ENCODE measurements at regions not wholly inside any gene's neighbourhood (a gene's known extent, or its start where the extent isn't known, plus 50 kb on each side); places are given as distances from the start of the nearest gene placed in this dataset.

DNA sequence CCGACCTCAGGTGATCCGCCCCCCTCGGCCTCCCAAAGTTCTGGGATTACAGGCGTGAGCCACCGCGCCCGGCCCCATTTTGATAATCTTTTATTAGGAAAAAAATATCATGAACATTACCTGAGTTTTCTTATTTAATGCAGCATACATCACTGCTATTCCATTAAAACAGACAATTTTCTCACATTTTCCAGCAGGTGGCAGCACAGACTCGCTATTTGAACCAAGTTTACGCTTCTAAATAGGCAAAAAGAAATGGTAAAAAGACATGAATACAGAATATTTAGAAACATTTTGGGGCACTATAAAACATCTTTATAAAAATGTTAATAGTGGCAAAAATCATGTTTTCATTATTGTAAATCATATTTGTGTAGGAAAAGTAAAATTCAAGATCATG, 903.1 kb downstream of the SLITRK6 start:
- DNase-seq (ENCODE audit: low read depth, low spot score): peak; percentile 78
- in situ Hi-C loops (cut with HindIII; ENCODE audit: low pct_unique_long_range_greater_than_20kb, low sequenced_read_pairs): no loop called here

DNA sequence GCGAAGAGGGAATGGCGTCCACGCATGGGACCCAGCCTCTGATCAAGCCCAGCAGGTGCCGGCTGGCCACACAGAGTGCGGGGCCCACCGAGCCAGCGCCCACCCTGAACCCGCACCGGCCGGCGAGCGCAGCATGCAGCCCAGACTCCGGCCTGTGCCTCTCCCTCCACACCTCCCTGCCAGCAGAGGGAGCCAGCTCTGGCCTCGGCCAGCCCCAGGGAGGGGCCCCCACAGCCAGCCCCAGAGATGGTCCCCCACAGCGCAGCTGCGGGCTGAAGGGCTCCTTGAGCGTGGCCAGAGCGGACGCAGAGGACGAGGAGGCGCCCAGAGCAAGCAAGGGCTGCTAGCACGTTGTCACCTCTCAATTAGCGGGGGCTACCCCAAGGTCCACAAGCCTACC, 904.5 kb downstream of the SLITRK6 start:
- in situ Hi-C loops (cut with HindIII; ENCODE audit: low pct_unique_long_range_greater_than_20kb, low sequenced_read_pairs): no loop called here
- no peak for DNase-seq (ENCODE audit: low read depth, low spot score)

DNA sequence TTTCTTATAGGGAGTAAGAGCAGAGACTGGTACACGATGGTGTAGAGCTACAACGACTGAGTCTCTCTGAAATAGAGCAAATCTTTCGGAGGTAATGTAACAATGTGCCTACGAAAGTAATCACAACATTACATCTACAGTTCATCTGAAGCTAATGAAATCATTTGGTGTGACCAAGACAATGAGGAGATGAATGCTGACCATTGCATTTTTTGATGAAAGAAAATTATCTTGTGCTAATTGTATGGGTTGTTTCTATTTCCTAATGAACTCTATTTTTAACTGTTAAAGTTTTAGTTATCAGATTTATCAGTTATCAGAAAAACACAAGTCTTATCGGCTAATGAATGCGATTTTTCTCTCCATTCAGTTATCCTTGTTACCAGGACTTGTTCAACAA, 913.4 kb downstream of the SLITRK6 start:
- no peak for DNase-seq (ENCODE audit: low read depth, low spot score)
- in situ Hi-C loops (cut with HindIII; ENCODE audit: low pct_unique_long_range_greater_than_20kb, low sequenced_read_pairs): no loop called here

DNA sequence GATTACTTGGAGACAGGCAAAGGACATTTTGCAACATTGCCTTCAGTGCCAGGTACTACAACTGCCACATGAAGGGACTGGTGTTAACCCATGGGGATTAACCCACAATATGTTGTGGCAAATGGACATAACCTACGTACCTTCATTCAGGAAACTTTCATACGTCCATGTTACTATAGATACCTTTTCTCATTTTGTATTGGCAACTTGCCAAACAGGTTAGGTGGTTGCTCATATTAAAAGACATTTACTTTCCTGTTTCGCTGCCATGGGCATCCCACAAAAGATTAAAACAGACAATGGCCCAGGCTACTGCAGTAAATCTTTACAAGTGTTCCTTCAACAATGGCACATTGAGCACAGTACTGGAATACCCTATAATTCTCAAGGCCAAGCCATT, 925.3 kb downstream of the SLITRK6 start:
- no peak for DNase-seq (ENCODE audit: low read depth, low spot score)
- in situ Hi-C loops (cut with HindIII; ENCODE audit: low pct_unique_long_range_greater_than_20kb, low sequenced_read_pairs): no loop called here

DNA sequence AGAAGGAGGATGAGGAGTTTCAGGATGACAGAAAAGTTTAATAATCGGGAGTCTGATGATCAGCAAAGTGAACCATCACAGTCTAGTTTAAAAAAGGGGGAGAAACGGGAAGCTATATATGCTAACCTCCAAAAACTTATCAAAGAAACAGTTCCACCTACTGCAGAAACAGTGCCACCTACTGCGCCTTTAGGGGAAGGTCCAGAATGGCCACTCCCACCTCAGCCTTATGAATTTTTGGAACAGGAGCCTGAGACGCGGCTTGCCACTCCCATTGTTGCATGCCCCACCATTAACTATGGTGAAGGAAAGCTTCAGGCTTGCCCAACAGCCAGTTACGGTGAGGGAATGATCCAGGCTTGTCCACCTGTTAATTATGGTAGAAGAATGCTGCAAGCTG, 929.0 kb downstream of the SLITRK6 start:
- in situ Hi-C loops (cut with HindIII; ENCODE audit: low pct_unique_long_range_greater_than_20kb, low sequenced_read_pairs): no loop called here

DNA sequence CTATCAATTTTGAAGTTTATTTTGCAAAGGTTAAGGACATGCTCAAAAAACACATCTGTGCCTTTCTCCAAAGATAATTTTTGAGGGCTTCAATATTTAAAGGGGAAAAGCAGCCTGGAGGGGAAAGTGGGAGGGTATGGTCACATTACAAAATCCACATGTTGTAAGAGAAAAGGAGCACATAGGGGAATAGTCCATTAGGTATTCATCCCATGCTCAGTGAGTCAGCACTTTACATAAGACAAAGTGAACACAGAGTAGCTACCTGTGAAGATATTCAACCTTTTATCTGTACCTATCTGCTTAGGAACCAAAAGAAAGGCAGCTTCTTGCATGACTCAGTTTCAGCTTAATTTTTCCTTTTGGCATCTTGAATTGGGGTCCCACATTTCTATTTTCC, 932.0 kb downstream of the SLITRK6 start:
- in situ Hi-C loops (cut with HindIII; ENCODE audit: low pct_unique_long_range_greater_than_20kb, low sequenced_read_pairs): no loop called here
- DNase-seq (ENCODE audit: low read depth, low spot score): peak; percentile 45

More for the DNA sequence above, 929.0 kb downstream of the SLITRK6 start:
- peak; percentile 72 for DNase-seq (ENCODE audit: low read depth, low spot score)

DNA sequence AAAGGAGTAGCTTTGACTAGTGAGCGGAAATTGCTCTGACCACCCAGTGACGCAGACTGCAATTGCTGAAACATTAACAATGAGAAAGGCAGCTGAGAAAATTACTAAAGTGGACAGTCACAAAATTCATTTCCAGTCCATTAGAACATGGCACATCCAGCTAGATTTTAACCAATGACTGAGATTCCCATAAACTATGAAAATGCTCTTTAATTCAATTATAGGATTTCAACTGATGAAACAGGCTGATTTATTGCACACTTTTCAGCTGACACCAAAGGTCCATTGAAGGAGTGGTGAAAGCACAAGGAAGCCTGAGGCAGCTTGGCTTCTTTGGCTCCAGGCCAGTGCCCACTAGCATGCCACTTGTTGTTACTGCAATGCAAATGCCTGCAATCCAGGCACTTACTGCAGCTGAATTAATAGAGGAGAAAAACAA, 933.4 kb downstream of the SLITRK6 start:
- DNase-seq (ENCODE audit: low read depth, low spot score): peak; percentile 97
- in situ Hi-C loops (cut with HindIII; ENCODE audit: low pct_unique_long_range_greater_than_20kb, low sequenced_read_pairs): no loop called here

DNA sequence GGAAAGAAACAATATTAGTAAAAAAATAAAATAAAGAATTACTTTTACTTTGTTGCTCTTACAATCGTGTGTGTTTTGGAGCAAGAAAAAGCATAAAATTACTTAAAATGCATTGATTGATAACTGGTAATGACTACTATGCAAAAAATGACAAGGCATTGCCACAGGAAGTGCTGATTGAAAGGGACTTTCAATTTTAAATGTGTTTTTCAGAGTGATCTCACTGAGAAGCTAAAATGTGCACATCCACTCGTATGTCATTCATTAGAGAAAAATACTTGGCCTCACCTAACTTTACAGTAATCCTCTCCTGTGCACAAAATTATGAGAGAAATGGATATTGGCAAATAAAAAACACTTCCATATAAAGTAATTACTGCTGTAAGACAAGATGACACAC, 934.9 kb downstream of the SLITRK6 start:
- in situ Hi-C loops (cut with HindIII; ENCODE audit: low pct_unique_long_range_greater_than_20kb, low sequenced_read_pairs): no loop called here
- DNase-seq (ENCODE audit: low read depth, low spot score): no peak

DNA sequence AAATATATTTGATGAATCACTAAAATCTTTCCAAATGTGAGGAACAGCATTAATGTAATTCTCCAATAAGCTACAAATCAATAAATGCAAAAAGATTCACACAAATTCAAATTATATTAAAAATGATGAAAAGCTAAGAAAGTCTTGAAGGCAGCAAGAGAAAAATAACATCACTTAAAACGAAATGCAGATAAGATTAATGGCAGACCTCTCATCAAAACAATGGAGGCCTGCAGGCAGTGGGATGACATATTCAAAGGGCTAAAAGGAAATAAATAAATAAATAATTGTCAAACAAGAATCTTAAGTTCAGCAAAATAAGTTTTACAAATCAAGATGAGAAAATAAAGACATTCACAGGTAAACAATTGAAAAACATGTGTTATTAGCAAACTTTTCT, 952.1 kb downstream of the SLITRK6 start:
- in situ Hi-C loops (cut with HindIII; ENCODE audit: low pct_unique_long_range_greater_than_20kb, low sequenced_read_pairs): no loop called here
- no peak for DNase-seq (ENCODE audit: low read depth, low spot score)

DNA sequence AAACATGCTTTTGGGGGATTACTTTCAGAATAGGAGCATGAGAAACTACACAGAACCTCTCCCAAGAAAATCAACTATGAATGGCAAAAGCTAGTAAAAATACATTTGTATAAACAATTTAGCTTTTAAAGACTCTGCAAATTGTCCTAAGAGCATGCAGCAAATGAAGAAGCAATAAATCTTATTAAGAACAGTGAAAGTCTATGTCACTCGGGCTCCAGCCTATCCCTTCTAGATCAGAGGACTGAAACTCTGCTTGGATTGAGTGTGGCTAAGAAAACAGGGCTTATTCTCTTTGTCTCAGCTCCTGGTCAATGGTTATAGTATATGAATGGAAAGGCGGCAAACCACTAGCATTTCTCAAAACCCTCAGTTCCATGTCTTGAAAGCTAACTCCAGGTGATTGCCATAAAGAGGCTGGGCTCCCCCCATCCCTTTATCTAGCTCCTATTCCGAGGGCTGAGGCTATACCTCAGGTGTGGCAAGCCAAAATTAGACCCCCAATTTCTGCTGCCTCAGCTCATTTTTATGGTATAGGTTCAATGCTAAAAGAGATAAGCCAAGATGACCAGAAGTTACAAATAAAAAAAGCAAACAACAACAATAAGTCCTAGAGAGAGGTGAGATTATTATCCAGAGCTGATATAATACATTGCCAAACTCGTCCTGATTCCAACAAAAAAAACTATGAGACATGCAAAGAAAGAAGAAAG, 953.2 kb downstream of the SLITRK6 start:
- DNase-seq (ENCODE audit: low read depth, low spot score): peak; percentile 42
- in situ Hi-C loops (cut with HindIII; ENCODE audit: low pct_unique_long_range_greater_than_20kb, low sequenced_read_pairs): no loop called here

DNA sequence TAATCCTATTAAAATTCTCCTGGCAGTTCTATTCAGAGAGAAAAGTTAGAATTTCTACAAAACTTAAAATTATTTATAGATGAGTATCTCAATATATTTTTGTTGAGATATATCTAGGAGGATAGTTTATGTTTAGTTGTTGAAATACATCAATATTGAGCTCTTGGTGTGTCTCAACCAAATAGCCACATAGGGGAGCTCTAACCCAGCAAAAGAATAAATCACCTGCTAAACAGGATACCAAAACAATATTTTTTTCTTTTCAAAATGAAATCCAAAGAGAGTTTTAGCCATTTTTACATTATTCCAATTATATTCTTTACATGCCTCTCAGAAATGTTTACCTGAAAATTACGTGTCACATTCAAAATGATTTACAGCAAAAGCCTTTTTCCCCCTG, 954.7 kb downstream of the SLITRK6 start:
- in situ Hi-C loops (cut with HindIII; ENCODE audit: low pct_unique_long_range_greater_than_20kb, low sequenced_read_pairs): no loop called here
- DNase-seq (ENCODE audit: low read depth, low spot score): peak; percentile 64

DNA sequence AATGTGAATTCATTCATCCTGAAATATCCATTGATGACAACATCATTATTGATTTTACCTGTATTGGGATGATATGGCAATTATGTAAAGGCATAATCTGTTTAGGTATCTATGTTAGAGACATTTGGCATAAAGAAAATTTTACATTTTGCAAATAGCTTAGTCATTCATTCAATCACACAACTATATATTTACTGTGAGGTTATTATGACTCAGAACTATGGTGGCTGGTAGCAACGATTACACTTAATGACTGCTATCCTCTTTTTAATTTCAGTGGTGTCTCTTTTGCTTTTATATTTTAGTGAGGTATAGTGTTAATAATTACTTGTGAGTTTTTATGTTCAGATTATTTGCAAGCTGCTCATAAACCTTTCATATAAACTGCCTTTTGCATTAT, 955.9 kb downstream of the SLITRK6 start:
- DNase-seq (ENCODE audit: low read depth, low spot score): no peak
- in situ Hi-C loops (cut with HindIII; ENCODE audit: low pct_unique_long_range_greater_than_20kb, low sequenced_read_pairs): no loop called here

DNA sequence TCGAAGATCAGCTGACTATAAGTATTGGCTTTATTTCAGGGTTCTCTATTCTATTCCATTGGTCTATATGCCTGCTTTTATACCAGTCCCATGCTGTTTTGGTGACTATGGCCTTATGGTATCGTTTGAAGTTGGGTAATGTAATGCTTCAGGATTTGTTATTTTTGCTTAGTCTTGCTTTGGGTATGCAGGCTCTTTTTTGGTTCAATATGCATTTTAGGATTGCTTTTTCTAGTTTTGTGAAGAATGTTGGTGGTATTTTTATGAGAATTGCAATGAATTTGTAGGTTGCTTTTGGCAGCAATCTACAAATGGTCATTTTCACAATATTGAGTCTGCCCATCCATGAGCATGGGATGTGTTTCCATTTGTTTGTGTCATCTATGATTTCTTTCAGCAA, 951.9 kb upstream of the SLITRK1 start:
- no peak for DNase-seq (ENCODE audit: low read depth, low spot score)
- in situ Hi-C loops (cut with HindIII; ENCODE audit: low pct_unique_long_range_greater_than_20kb, low sequenced_read_pairs): no loop called here

DNA sequence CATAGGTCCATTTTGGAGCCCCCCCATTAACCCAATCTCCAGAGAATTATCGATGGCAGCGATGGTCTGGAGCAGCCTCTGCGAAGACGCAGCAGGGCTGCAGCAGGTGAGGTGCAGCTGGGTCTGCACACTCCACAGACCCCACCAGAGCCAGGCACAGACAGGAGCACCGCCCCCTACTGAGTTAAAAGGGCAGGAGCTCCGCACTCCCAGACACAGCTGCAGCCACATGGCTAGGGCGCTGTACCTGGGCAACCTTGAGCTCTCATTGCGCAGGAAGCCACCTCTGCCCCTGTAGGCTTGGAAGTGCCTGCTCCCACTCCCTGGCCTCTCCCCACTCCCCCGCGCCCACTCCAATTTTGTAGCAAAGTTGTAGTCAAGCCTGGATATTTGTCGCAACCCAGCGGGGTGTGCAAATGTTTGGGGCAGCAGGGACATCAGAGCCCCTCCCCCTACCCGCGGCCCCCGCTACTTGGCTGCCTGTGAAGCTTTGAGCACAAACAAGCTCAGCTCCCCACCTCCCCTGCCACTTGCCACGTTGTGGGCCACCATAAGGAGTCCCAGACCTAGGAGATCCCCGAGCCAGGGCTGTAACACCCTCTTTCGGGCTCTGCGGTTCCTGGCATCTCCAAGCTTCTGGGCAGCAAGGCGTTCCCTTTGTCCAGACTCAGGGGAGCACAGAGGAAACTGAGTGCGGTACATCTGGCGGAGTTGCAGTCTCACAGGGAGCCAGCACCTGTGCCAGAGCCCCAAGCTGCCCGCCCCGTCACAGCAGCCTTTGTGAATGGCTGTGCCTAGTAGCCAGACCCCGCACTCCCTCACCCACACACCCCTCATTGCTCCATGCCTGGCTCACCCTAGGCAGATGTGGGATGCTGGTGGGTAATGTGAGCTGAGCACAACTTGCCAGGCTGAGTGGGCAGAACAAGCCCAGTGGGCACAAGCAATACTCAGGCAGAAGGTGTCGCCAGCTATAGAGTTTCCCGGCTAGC, 949.7 kb upstream of the SLITRK1 start:
- in situ Hi-C loops (cut with HindIII; ENCODE audit: low pct_unique_long_range_greater_than_20kb, low sequenced_read_pairs): no loop called here
- DNase-seq (ENCODE audit: low read depth, low spot score): no peak

DNA sequence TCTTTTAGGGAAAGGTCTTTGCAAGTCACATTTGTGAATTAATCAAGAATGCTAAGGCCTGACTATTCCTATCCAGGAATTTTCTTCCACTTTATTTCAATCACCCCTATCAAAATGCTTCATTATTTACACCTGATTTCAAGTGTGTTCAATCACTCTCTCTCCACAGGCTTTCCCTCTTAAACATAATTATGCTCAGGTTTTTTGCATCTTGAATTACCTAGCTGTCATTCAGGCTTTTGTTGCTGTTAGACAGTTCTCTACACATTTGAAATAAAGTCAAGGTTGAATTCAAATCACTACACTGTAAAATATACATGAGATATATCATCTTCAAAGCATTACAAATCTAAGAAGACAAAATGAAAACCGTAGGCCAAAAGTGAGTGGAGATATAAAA, 941.3 kb upstream of the SLITRK1 start:
- DNase-seq (ENCODE audit: low read depth, low spot score): no peak
- in situ Hi-C loops (cut with HindIII; ENCODE audit: low pct_unique_long_range_greater_than_20kb, low sequenced_read_pairs): no loop called here

DNA sequence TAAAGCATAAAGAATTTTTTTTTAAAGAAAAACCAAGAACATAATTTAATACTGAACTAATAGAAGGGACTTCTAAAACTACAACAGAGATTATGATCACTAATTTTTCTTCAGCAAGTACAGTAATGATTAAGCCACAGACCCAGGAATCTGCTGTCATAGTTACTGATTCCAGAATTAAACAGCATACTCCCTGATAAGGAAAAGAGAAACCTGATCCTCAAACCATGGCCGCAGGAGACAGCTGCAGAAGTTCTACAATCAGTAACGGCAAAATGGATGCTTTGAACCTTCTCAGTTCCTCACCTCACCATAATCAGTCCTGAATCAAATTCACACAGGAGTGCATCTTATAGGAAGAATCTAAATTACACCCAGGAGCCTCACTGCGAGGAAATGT, 939.0 kb upstream of the SLITRK1 start:
- in situ Hi-C loops (cut with HindIII; ENCODE audit: low pct_unique_long_range_greater_than_20kb, low sequenced_read_pairs): no loop called here
- no peak for DNase-seq (ENCODE audit: low read depth, low spot score)

DNA sequence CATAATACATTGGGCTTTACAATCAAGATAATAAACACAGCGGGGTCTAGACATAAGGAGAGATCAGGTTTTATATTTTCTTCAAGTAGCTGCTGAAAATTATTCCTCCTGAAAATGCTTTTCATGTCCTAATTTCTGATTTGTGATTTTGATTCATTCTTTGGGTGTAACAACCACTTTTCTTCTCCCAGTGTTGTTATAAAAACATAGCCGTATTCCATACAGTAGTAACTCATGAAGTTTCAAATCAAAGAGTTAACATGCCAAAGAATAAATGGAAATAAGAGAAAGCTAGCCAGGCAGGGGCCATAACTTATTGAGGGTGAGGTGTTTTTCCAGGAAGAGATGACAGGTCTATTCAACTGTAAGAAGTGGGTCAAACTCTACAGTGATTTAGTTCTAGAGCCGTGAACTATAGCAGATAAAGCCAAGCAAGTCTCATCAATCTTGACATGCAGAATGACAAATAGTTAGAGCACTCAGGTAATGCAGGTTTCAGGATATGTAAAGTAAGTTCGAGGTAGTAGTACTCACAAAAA, 934.4 kb upstream of the SLITRK1 start:
- DNase-seq (ENCODE audit: low read depth, low spot score): no peak
- in situ Hi-C loops (cut with HindIII; ENCODE audit: low pct_unique_long_range_greater_than_20kb, low sequenced_read_pairs): no loop called here

DNA sequence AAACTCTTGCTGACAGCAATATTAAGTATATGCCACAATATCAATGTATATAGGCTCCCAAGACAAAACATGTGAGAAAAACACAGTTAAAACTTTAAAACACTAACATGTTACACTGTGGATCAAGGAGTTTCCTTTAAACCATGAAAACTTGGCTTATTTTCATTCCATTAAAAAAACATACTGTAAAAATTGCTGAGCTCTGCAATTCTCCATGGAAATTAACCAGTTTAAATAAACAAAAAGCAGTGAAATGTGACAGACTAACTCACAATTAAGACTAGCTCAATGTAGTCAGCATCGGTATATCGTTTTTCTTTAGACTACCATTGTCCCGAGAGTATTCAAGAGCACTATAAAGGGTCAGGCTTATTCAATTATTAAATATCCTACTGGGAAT, 930.5 kb upstream of the SLITRK1 start:
- in situ Hi-C loops (cut with HindIII; ENCODE audit: low pct_unique_long_range_greater_than_20kb, low sequenced_read_pairs): no loop called here
- DNase-seq (ENCODE audit: low read depth, low spot score): no peak

DNA sequence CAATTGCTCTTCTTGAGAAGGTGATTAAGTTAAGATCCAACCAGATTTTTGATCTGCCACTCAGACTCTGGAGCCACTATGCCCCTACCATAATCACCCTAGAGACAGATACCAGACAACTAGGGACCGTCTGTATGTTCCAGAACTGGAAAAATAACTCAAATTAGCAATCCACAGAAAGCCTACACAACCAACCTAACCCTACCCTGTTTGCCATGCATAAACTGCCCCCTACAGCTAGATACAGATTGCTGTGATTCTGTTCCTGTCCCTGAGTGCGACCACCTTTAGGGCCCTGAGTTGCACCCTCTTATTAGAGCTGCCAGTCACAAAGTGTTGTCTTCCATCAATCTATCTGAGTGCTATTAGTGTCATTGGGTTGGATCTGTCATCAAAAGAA, 929.8 kb upstream of the SLITRK1 start:
- no peak for DNase-seq (ENCODE audit: low read depth, low spot score)
- in situ Hi-C loops (cut with HindIII; ENCODE audit: low pct_unique_long_range_greater_than_20kb, low sequenced_read_pairs): no loop called here

Measured in SK-MEL-5 (cell line).